NCI-H146 treated with DMSO at 0.1 percent for 48 hours (cell line): ENCODE measurements at regions not wholly inside any gene's neighbourhood (a gene's known extent, or its start where the extent isn't known, plus 50 kb on each side); places are given as distances from the start of the nearest gene placed in this dataset.
A peak's percentile ranks its signal among the peaks of the same experiment; 100 is the strongest.

ENCODE experiments used
- DNase-seq: peaks from one replicate; lab custom pipeline; 2025; ENCODE audit not compliant: unreplicated experiment; lab: John Stamatoyannopoulos, UW

- peak; percentile 62 for DNase-seq
These were observed 494.2 kb downstream of the ZNF608 start for GRCh38 chr5:124252191-124252638.

GRCh38 chr5:124245276-124245675, 501.2 kb downstream of the ZNF608 start:
- DNase-seq: no peak

GRCh38 chr5:124240732-124241131, 505.7 kb downstream of the ZNF608 start:
- DNase-seq: no peak

GRCh38 chr5:124239572-124239971, 506.9 kb downstream of the ZNF608 start:
- no peak for DNase-seq

- DNase-seq: no peak
These were observed 508.1 kb downstream of the ZNF608 start for GRCh38 chr5:124238350-124238749.

GRCh38 chr5:124237206-124237695, 509.2 kb downstream of the ZNF608 start:
- DNase-seq: no peak

- DNase-seq: peak; percentile 79
These were observed 509.9 kb downstream of the ZNF608 start for GRCh38 chr5:124236361-124237205.

GRCh38 chr5:124235576-124235975, 510.9 kb downstream of the ZNF608 start:
- DNase-seq: no peak

- no peak for DNase-seq
These were observed 511.5 kb downstream of the ZNF608 start for GRCh38 chr5:124234770-124235562.

- DNase-seq: peak; percentile 68
These were observed 512.2 kb downstream of the ZNF608 start for GRCh38 chr5:124234022-124234769.

- no peak for DNase-seq
These were observed 513.9 kb downstream of the ZNF608 start for GRCh38 chr5:124232515-124232914.

GRCh38 chr5:124231802-124232201, 514.6 kb downstream of the ZNF608 start:
- no peak for DNase-seq

- DNase-seq: no peak
These were observed 515.2 kb downstream of the ZNF608 start for GRCh38 chr5:124231230-124231629.

GRCh38 chr5:124230456-124230855, 516.0 kb downstream of the ZNF608 start:
- no peak for DNase-seq

GRCh38 chr5:124229352-124229751, 517.1 kb downstream of the ZNF608 start:
- DNase-seq: no peak

GRCh38 chr5:124227914-124228313, 518.5 kb downstream of the ZNF608 start:
- no peak for DNase-seq

- DNase-seq: no peak
These were observed 526.0 kb downstream of the ZNF608 start for GRCh38 chr5:124220418-124220817.

GRCh38 chr5:124212934-124213333, 533.5 kb downstream of the ZNF608 start:
- DNase-seq: no peak

- no peak for DNase-seq
These were observed 536.1 kb downstream of the ZNF608 start for GRCh38 chr5:124210111-124210910.

GRCh38 chr5:124207118-124207517, 539.3 kb downstream of the ZNF608 start:
- DNase-seq: no peak
